K562 (cell line): ENCODE measurements at regions not wholly inside any gene's neighbourhood (a gene's known extent, or its start where the extent isn't known, plus 50 kb on each side); places are given as distances from the start of the nearest gene placed in this dataset.
A peak's percentile ranks its signal among the peaks of the same experiment; 100 is the strongest.

Source experiments
- ATAC-seq: fragments of 200-7000 bp; cut with Tn5 transposase; 3 replicates; pipeline ENCODE4 v1.9.1; 2020; ENCODE audit warnings: moderate library complexity
- BruUV-seq: library from RNA; stranded (reverse); fragments of 400-500 nt; replicated peaks from 2 replicates; lab custom pipeline; 2021; lab: Mats Ljungman, UMichigan
- CTCF ChIA-PET: fragments of 300-600 bp; formaldehyde crosslinking; extraction: SDS; loops from one replicate; lab custom pipeline; 2021; ENCODE audit warnings: low intra/inter-chr PET ratio; lab: Yijun Ruan, JAX
- POLR2A ChIA-PET: fragments of 300-600, 350-650 bp; sonication (Branson Sonifier 250); formaldehyde crosslinking; extraction: SDS; loops from one replicate; lab custom pipeline; 2021; ENCODE audit warnings: antibody characterized with exemption, inconsistent platforms; lab: Yijun Ruan, JAX
- DNase-seq, 4 experiments: peaks; one replicate each; pipeline versions ENCODE4 v3.0.0 to v3.0.0-alpha.2; 2011 to 2018; ENCODE audit warnings: low spot score in 3 of 4, mixed read lengths in 3 of 4; ENCODE audit errors: extremely low read depth in 1 of 4
- FAIRE-seq: peaks from 2 replicates; lab custom pipeline; 2011; peaks lifted over from hg19 to GRCh38; lab: Jason Lieb, UNC
- H2AFZ ChIP-seq: 2 replicates; pipeline ENCODE4 v1.6.0; 2011; ENCODE audit warnings: low read depth, low read length, control low read depth, inconsistent platforms
- H3K27ac ChIP-seq: fragments of 200-600 bp; 3 replicates; pipeline ENCODE4 v1.8.0; 2011; ENCODE audit warnings: low read depth, mild to moderate bottlenecking, control low read depth, inconsistent platforms, low read length, moderate library complexity, mixed read lengths; ENCODE audit errors: extremely low read depth
- H3K27me3 ChIP-seq, 2 experiments: fragments of 300-600 bp in 1 of 2; 2 replicates in 1 of 2; 3 replicates in 1 of 2; pipeline versions ENCODE4 v1.6.0 to v1.8.0; 2011; ENCODE audit warnings: inconsistent platforms in 2 of 2, low read length in 2 of 2, mild to moderate bottlenecking in 1 of 2, mixed read lengths in 1 of 2, moderate library complexity in 1 of 2; ENCODE audit not compliant: control insufficient read depth in 2 of 2, insufficient read depth in 2 of 2
- H3K36me3 ChIP-seq: fragments of 300-600 bp; 3 replicates; pipeline ENCODE4 v1.8.0; 2011; ENCODE audit warnings: mild to moderate bottlenecking, low read length, inconsistent platforms; ENCODE audit not compliant: control insufficient read depth, insufficient read depth
- H3K4me1 ChIP-seq, 2 experiments: fragments of 200-600 bp in 1 of 2; replicated peaks in 1 of 2; 2 replicates in 1 of 2; 3 replicates in 1 of 2; pipeline versions ENCODE4 v1.5.1 to v1.8.0; 2011; ENCODE audit warnings: inconsistent platforms in 2 of 2, low read length in 2 of 2, mild to moderate bottlenecking in 1 of 2, mixed read lengths in 1 of 2, moderate library complexity in 1 of 2; ENCODE audit not compliant: control insufficient read depth in 2 of 2, insufficient read depth in 2 of 2
- H3K4me2 ChIP-seq: 2 replicates; pipeline ENCODE4 v1.6.1; 2011; ENCODE audit warnings: low read length, control low read depth, inconsistent platforms, mixed read lengths; ENCODE audit not compliant: insufficient read depth
- H3K4me3 ChIP-seq: fragments of 200-600 bp; sonication (generic), shearing (Covaris generic); 2 replicates; pipeline ENCODE4 v1.5.1; 2016; ENCODE audit warnings: control low read depth, inconsistent platforms
- H3K79me2 ChIP-seq: fragments of 200-600 bp; 3 replicates; pipeline ENCODE4 v1.8.0; 2011; ENCODE audit warnings: low read length, inconsistent platforms; ENCODE audit not compliant: control insufficient read depth, insufficient read depth
- H3K9ac ChIP-seq, 2 experiments: 2 replicates each; pipeline versions ENCODE4 v1.6.0 to v1.6.1; 2011; ENCODE audit warnings: low read depth in 2 of 2, low read length in 2 of 2, control low read depth in 1 of 2, inconsistent platforms in 1 of 2, mild to moderate bottlenecking in 1 of 2, mixed read lengths in 1 of 2; ENCODE audit not compliant: insufficient read depth in 1 of 2
- H3K9me1 ChIP-seq: one replicate; pipeline ENCODE4 v1.6.0; 2011; ENCODE audit warnings: inconsistent platforms, mild to moderate bottlenecking, low read length, moderate library complexity; ENCODE audit not compliant: control insufficient read depth, insufficient read depth
- H3K9me3 ChIP-seq: replicated peaks from 2 replicates; pipeline ENCODE4 v1.5.1; 2011; ENCODE audit warnings: low read depth, low read length, inconsistent platforms; ENCODE audit not compliant: control insufficient read depth, insufficient read depth
- H4K20me1 ChIP-seq: replicated peaks from 2 replicates; pipeline ENCODE4 v1.6.1; 2011; ENCODE audit warnings: low read length, inconsistent platforms, mixed read lengths; ENCODE audit not compliant: control insufficient read depth, insufficient read depth
- CBX3 ChIP-seq, 2 experiments: IDR thresholded peaks; 1 replicate in 1 of 2; 2 replicates in 1 of 2; pipeline ENCODE4 v1.6.1; 2012; ENCODE audit warnings: inconsistent platforms in 2 of 2, low read length in 2 of 2, borderline replicate concordance in 1 of 2, control low read depth in 1 of 2
- DNMT1 ChIP-seq: fragments of 450-650 bp; IDR thresholded peaks from 2 replicates; pipeline ENCODE4 v1.6.1; 2016; ENCODE audit warnings: antibody characterized with exemption, mild to moderate bottlenecking
- PHB2 ChIP-seq: fragments of 450-650 bp; IDR thresholded peaks from 2 replicates; pipeline ENCODE4 v1.6.1; 2017; ENCODE audit warnings: low read depth
- ZNF124 ChIP-seq: sonication (generic); formaldehyde crosslinking; IDR thresholded peaks from 2 replicates; pipeline ENCODE4 v1.8.1; 2022; ENCODE audit warnings: missing genetic modification reagents
- ZNF253 ChIP-seq: fragments of 250-450 bp; sonication (Bioruptor Pico); conservative IDR thresholded peaks from 2 replicates; pipeline ENCODE4 v1.6.1; 2021; ENCODE audit warnings: mild to moderate bottlenecking
- ZNF263 ChIP-seq: sonication (generic); formaldehyde crosslinking; IDR thresholded peaks from 2 replicates; pipeline ENCODE4 v1.8.0; 2022; ENCODE audit warnings: mild to moderate bottlenecking, missing genetic modification reagents, borderline replicate concordance
- ZNF41 ChIP-seq: fragments of 250-450 bp; sonication (Bioruptor Pico); conservative IDR thresholded peaks from 2 replicates; pipeline ENCODE4 v1.4.0; 2020; ENCODE audit warnings: mild to moderate bottlenecking
- ZNF507 ChIP-seq: conservative IDR thresholded peaks from 2 replicates; pipeline ENCODE4 v1.6.1; 2017; ENCODE audit warnings: missing genetic modification characterization, missing compliant biosample characterization
- ZNF668 ChIP-seq: fragments of 250-450 bp; sonication (Bioruptor Pico); IDR thresholded peaks from 2 replicates; pipeline ENCODE4 v1.8.0; 2022; ENCODE audit warnings: mild to moderate bottlenecking, inconsistent platforms
- WGBS: fragments of 100-300 bp; shearing (Covaris generic); methylation state at CpG from one replicate; pipeline ENCODE4 v1.1.6; 2016; ENCODE audit warnings: low coverage, mixed read lengths; ENCODE audit not compliant: insufficient coverage; ENCODE audit errors: missing lambda C conversion rate; 5-methylcytosine and 5-hydroxymethylcytosine counted together
- in situ Hi-C: fragments of 300-500 bp; cut with MboI; formaldehyde crosslinking; loops from 4 replicates; pipeline ENCODE4 v1.15.0; 2018; ENCODE audit warnings: inconsistent platforms, mixed read lengths
- intact Hi-C: fragments of 100-400 bp; cut with micrococcal nuclease; formaldehyde crosslinking; loops from 2 replicates; pipeline ENCODE4 v1.14.2; 2022
- TF ChIP-seq, protein P1 (sequence below), 2 experiments: fragments of 450-650 bp in 1 of 2; sonication (generic) in 1 of 2; formaldehyde crosslinking; conservative IDR thresholded peaks; 2 replicates each; pipeline versions ENCODE4 v1.4.0 to v1.8.1; 2020 to 2022; ENCODE audit warnings: mild to moderate bottlenecking in 1 of 2, missing genetic modification reagents in 1 of 2
- TF ChIP-seq, protein P2 (sequence below): fragments of 450-650 bp; formaldehyde crosslinking; IDR thresholded peaks from 2 replicates; pipeline ENCODE4 v1.4.0; 2020; ENCODE audit warnings: mild to moderate bottlenecking, moderate library complexity
- TF ChIP-seq, protein P3 (sequence below): sonication (generic); formaldehyde crosslinking; IDR thresholded peaks from 2 replicates; pipeline ENCODE4 v1.8.1; 2022; ENCODE audit warnings: missing genetic modification reagents
- TF ChIP-seq, protein P4 (sequence below): fragments of 450-650 bp; IDR thresholded peaks from one replicate; pipeline ENCODE4 v1.6.1; 2018; ENCODE audit warnings: mild to moderate bottlenecking, moderate library complexity; ENCODE audit not compliant: partially characterized antibody
- TF ChIP-seq, protein P5 (sequence below): fragments of 250-450 bp; sonication (Bioruptor Pico); IDR thresholded peaks from 2 replicates; pipeline ENCODE4 v1.4.0; 2020

DNA sequence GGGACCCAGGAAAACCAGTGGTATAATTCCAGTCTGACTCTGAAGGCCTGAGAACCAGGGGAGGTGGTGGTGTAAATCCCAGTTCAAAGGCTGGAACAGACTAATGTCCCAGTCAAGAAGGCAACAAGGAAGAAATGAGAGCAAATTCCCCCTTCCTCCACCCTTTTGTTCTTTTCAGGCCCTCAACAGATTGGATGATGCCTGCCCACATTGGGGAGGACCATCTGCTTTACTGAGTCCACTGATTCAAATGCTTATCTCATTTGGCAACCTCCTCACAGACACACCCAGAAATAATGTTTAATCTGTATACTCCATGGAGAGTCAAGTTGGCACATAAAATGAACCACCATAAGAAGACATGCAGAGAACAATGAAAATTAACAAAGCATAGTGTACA lies 61.9 kb upstream of the CRYM start (continued):
- TF ChIP-seq DNMT1 (no peak), ZNF668 (no peak), PHB2 (no peak), ZNF124 (CRISPR knock-in tag) (no peak), ZNF263 (peak; percentile 61; the same call in 1 of the 2 replicates)
- TF ChIP-seq, protein P1, sequence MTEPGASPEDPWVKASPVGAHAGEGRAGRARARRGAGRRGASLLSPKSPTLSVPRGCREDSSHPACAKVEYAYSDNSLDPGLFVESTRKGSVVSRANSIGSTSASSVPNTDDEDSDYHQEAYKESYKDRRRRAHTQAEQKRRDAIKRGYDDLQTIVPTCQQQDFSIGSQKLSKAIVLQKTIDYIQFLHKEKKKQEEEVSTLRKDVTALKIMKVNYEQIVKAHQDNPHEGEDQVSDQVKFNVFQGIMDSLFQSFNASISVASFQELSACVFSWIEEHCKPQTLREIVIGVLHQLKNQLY (CRISPR knock-in tag; conservative IDR thresholded peaks at IDR 0.05): no peak

DNA sequence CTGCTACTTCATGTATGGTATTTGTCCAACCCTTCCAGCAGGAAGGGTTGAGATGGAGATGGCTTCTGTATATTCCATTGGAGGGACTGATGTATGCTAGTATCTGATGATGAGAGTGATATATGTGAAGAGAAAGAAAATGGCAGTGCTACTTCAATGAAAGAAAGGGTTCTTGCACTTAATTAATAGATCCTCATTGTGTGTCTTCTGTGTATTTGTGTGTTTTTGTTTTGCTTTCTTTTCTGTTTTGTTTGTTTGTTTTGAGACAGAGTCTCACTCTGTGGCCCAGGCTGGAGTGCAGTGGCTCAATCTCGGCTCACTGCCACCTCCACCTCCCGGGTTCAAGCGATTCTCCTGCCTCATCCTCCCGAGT lies 61.2 kb upstream of the CRYM start:
- ATAC-seq (no peak), FAIRE-seq (no peak), DNase-seq (no peak)
- no TSS peak for BruUV-seq
- no peak overlapping the region for H3K4me3 ChIP-seq
- TF ChIP-seq, protein P2, sequence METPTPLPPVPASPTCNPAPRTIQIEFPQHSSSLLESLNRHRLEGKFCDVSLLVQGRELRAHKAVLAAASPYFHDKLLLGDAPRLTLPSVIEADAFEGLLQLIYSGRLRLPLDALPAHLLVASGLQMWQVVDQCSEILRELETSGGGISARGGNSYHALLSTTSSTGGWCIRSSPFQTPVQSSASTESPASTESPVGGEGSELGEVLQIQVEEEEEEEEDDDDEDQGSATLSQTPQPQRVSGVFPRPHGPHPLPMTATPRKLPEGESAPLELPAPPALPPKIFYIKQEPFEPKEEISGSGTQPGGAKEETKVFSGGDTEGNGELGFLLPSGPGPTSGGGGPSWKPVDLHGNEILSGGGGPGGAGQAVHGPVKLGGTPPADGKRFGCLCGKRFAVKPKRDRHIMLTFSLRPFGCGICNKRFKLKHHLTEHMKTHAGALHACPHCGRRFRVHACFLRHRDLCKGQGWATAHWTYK (CRISPR knock-in tag): no peak
- TF ChIP-seq ZNF41 (CRISPR knock-in tag) (no peak), ZNF253 (CRISPR knock-in tag) (no peak), ZNF507 (tag) (no peak), CBX3 (IDR thresholded peaks at IDR 0.05; ENCODE audit: borderline replicate concordance in 1 of 2, low read length in 2 of 2) (no peak)
- TF ChIP-seq, protein P3, sequence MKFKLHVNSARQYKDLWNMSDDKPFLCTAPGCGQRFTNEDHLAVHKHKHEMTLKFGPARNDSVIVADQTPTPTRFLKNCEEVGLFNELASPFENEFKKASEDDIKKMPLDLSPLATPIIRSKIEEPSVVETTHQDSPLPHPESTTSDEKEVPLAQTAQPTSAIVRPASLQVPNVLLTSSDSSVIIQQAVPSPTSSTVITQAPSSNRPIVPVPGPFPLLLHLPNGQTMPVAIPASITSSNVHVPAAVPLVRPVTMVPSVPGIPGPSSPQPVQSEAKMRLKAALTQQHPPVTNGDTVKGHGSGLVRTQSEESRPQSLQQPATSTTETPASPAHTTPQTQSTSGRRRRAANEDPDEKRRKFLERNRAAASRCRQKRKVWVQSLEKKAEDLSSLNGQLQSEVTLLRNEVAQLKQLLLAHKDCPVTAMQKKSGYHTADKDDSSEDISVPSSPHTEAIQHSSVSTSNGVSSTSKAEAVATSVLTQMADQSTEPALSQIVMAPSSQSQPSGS (CRISPR knock-in tag): no peak
- TF ChIP-seq, protein P4, sequence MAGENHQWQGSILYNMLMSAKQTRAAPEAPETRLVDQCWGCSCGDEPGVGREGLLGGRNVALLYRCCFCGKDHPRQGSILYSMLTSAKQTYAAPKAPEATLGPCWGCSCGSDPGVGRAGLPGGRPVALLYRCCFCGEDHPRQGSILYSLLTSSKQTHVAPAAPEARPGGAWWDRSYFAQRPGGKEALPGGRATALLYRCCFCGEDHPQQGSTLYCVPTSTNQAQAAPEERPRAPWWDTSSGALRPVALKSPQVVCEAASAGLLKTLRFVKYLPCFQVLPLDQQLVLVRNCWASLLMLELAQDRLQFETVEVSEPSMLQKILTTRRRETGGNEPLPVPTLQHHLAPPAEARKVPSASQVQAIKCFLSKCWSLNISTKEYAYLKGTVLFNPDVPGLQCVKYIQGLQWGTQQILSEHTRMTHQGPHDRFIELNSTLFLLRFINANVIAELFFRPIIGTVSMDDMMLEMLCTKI: no peak
- TF ChIP-seq, protein P5, sequence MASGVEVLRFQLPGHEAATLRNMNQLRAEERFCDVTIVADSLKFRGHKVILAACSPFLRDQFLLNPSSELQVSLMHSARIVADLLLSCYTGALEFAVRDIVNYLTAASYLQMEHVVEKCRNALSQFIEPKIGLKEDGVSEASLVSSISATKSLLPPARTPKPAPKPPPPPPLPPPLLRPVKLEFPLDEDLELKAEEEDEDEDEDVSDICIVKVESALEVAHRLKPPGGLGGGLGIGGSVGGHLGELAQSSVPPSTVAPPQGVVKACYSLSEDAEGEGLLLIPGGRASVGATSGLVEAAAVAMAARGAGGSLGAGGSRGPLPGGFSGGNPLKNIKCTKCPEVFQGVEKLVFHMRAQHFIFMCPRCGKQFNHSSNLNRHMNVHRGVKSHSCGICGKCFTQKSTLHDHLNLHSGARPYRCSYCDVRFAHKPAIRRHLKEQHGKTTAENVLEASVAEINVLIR (CRISPR knock-in tag): no peak
- intact Hi-C loops (no loop called here), in situ Hi-C loops (loop anchor here (25.0 kb wide), 1 partner anchor 523 kb away; the partner anchor contains the start of gene NPIPB4)
- no peaks in the 10 kb centered on the region for H3K9me3 ChIP-seq
- H3K9me1 ChIP-seq: no peaks in the 10 kb centered on the region
- no peaks in the 10 kb centered on the region for H4K20me1 ChIP-seq
- CTCF ChIA-PET: no interaction called here
- no peak overlapping the region for H3K27ac ChIP-seq
- H3K27me3 ChIP-seq: peaks cover 0 to 7% of the 10 kb centered on the region in 2 experiments; a peak in 4 of 5 replicates
- no peak overlapping the region for H2AFZ ChIP-seq
- POLR2A ChIA-PET: no interaction called here
- no peaks in the 10 kb centered on the region for H3K36me3 ChIP-seq
- H3K4me2 ChIP-seq: no peak overlapping the region
- H3K4me1 ChIP-seq: no peaks in the 10 kb centered on the region; a peak in 1 of 5 replicates
- WGBS: 14% methylated on average over 4 of the region's 4 CpGs
- no peaks in the 10 kb centered on the region for H3K79me2 ChIP-seq
- H3K9ac ChIP-seq: no peak overlapping the region
